HG02798 (cell line): ENCODE measurements at regions not wholly inside any gene's neighbourhood (a gene's known extent, or its start where the extent isn't known, plus 50 kb on each side); places are given as distances from the start of the nearest gene placed in this dataset.
A peak's percentile ranks its signal among the peaks of the same experiment; 100 is the strongest.
"Not testable (repeated sequence)": the region's sequence is repeated elsewhere in the genome, so short reads cannot be mapped to it uniquely, and the experiment has no call there.

Experiments used
- ATAC-seq: cut with Tn5 transposase; IDR thresholded peaks from one replicate; pipeline ENCODE4 v1.9.1; 2021; ENCODE audit warnings: mild to moderate bottlenecking; ENCODE audit not compliant: unreplicated experiment, poor library complexity

DNA sequence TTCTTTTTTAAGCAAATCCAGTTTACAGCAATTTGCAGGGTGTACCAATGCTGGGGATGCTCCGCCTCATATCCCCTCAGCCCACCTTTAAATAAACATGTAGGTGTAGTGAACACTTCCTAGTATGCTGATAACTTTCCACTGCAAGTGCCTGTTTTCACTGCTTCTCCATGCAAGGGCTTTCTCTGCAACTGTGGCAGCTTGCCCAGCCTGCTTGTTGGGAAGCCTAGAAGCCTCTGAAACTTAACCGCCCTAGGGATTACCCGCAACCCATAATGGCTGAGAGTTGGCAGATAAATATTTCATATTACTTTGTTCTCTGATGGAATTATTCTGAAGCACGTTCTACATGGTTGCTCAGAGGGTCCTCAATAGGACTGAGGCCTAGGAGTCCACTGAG is 253.7 kb upstream of the DDX53 start:
- ATAC-seq, result no peak

DNA sequence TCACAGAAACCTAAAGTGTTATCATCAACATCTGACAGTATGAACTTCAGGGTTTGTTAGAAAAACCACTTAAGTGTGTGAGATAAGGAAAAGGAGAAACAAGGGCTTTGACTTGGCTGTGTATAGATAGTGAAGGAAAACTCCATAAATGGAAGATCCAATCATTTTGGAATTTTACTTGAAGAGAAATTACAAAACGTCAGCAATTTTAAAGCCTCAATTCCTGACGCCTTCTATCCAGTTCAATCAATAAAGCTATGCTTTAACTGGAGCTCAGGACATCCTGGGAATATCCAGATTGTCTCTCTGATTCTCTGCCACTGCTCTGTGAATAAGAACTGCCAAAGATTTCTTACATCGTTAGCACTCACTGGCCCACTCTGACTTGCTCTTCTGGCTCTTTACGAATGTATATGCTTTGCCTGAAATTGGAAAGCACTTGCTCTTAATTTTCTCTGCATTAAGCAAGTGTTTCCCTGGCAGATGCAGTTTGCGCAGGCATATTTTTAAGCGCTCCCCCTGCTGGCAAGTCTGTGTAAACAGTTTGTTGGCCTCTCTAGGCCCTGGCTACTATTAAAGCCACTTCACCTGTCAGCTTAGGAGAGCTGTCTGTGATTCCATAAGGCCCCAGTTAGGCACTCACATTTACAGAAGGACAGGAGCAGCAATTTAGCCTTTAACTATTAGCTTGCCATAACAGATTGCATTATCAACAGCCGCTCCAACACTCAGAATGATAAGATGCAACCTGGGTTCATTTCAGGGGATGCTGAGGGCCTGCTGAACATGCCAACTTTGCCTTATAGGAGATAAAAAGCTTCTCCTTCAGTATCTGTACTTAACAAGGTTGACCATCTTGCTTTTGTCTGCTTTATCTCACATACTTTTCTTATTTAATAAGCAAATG is 251.4 kb upstream of the DDX53 start:
- peak; percentile 85 for ATAC-seq

DNA sequence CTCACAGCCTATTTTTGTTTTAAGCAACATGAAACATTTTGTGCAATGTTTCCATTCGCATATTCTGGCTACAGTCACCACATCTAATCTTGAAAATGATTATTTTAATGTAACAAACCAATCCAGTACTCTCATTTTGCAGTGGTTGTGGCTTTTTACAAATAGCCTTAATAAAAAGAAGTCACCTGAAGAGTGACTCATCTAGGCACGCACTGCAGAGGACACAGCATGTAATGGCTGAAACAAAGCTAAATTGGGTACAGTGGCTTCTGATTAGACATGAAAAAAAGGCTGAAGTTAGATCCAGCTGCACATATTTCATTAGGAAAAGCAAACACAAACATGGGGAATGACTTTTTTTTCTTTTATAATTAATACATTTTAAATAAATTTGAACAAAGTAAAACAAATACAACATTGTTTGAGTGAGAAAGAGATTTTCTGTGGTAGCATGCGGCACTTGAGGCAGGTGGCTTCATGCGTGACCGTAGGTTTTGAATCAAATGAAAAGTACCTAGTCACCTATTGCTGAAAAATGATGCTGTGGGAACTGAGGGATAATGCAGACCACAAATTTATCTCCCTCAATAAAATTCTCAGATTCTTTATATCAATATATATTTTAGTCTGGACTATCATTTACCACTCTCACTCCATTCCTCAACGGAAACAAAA is 240.8 kb upstream of the DDX53 start:
- peak; percentile 93 for ATAC-seq

DNA sequence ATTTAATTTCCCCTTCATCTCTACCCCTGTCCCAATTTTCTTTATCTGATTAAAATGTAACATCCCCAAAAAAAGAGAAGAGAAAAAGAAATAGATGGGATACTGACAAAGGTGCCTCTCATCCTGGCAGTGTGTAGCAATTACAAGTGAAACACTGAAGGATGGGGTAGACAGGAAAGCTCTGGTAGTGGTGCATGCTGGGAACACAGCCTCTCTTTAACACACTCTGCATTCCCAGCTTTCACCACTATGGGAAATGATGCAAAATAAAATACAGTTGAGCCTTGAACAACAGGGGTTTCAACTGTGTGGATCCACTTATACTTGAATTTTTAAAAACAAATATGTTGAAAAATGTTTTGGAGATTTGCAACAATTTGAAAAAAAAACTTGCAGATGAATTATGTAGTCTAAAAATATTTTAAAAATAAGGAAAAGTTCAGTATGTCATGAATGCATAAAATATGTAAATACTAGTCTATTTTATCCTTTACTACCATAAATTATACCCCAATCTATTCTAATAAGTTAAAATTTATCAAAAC is 239.2 kb upstream of the DDX53 start:
- ATAC-seq, result no peak

DNA sequence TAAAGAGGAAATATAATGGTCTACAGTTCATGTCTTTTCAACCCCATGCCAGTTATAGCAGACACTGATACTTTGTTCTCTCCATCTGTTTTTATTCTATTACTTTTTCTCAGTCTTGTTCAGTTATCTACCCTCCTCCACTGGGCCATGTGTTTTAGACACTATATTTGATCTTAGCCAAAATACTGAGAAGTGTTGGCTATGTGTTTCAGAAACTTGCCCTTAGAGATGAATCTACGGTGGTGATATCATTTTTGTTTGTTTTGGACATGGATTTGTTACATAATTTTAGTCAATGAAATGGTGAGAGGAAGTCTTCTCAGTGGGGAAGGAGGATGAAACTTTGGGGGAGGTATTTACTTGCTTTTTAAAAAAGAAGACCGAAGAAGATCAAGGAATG is 211.5 kb upstream of the DDX53 start:
- ATAC-seq, result no peak

DNA sequence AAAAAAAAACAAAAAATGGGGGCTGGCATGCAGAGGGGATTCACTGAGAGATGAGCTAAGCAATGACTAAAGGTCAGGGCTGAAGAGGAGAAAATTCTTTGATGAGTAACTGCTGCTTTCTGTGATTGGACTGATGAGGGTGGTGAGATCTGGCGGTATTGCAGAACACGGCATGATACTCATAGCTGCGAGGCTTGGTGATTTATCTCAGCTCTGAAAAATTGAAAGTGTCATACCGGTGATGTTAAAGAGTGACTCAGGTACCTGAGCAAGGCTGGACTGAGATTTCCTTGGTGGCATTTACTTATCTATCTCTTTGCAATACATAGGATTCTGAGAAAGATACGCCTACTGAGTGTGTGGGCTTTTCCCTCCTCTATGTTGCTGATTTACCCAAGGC is 204.1 kb upstream of the DDX53 start:
- no peak for ATAC-seq

DNA sequence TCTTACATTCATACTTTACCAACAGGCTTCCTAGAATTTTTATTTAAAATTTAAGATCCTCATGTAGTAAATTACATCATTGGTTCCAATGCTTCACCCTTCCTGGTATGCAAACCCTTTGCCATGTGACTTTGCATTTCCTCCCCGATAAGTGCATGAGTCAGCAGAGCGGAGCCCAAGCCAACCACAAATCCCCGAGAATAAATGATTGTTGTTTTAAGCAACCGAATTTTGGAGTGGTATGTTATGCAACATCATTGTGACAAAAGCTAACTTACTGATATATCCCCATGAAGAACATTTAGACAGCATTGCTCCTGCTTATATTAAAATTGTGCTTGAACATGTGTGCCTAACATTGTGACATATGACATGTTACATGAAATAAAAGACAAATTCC is 199.4 kb upstream of the DDX53 start:
- ATAC-seq, result no peak

DNA sequence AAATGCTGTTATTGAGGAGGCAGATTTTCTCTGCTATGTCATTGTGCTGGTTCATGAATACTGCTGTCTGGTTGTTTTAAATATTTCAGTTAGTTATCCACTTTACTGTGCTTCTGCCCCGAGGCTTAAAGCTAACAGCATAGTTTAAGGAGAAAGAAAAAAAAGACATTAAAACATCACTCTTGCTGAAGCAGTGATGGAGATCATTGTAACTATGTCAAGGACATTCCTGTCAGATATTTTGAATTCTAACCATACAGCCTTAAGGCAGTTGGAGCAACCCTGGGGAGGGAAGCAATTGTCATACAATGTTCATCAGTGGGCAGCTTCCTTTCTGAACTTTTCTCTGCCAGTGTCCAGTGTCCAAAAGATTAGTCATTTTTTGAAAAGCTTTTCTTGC is 199.0 kb upstream of the DDX53 start:
- no peak for ATAC-seq

DNA sequence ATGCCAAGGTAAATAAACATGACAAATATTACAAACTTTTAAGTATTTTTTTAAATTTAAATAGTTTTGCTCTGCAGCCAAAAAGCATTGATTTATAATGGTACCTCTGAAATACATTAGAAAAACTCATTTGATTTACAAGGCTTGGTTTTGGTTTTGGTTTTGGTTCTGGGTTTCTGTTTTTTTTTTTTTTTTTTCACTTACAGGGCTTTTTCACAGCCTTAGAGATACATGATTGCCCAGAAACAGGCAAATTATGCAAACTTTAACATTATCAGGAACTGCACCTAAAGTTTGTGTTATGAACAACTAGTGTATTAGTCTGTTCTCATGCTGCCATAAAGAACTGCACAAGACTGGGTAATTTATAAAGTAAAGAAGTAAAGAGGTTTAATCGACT is 196.4 kb upstream of the DDX53 start:
- no peak for ATAC-seq

DNA sequence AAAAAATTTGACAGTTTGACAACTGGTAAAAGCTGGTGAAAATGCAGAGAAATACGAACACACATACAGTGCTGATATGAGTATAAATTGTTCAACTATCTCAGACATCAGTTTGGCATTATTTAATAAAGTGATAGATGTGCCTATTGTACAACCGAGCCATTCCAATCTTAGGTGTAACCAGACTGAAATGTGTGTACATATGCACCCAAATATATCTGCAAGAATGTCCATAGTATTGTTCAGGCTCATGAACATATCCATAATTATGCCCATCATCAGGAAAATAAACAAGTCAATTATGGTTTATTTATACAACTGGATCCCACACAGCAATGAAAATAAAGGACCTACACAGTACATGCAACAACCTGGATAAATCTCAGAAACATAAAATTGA is 188.9 kb upstream of the DDX53 start:
- ATAC-seq, result no peak

DNA sequence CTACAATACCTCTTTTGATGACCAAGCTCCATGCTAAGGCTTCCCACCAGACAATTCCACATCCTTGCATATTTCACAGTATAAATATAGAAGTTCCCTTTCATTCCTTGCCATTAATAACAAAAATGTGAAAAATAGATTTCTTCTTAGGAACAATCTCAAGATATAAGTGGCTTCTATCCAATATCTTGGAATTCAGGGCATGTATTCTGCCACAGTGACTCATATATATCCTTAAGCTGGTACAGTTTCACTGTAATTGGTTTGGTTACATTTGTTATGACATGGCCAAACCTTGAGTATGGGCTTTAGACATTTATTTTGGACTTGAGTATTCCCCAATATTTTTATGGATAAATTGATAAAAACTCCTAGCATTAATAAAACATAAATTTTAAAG is 181.7 kb upstream of the DDX53 start:
- no peak for ATAC-seq

DNA sequence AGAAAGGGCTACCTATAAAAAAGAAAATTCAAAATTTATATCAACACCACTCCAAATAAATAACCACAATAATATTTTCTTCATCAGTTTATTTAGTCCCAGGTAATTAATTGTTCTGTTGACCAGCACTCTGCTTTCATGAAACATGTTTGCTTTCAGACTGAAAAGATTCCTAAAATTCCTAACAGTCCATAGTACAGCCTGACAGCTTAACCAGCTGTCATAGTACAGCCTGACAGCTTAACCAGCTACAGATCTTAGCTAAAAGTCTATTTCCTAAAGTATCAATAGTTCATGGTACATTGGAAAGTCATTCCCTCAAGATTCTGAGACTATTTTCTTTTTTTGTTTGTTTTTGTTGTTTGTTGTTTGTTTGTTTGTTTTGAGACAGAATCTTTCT is 144.1 kb upstream of the DDX53 start:
- no peak for ATAC-seq

DNA sequence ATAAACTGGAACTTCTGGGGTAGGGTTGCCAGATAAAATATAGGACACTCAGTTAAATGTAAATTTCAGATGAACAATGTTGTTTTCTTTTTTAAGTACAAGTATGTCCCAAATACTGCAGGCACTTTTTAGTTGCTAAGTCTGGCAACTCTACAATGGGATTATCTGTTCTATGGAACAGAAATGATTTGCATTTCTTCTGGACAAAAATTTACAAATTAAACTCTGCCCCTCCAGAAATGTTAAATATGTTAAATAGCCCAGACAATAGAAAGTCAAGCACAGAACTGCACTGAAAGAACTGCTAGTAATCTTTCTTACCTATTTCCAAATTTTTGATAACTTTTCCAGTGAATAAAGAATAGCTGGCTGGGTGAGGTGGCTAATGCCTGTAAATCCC is 140.1 kb upstream of the DDX53 start:
- ATAC-seq, result no peak

DNA sequence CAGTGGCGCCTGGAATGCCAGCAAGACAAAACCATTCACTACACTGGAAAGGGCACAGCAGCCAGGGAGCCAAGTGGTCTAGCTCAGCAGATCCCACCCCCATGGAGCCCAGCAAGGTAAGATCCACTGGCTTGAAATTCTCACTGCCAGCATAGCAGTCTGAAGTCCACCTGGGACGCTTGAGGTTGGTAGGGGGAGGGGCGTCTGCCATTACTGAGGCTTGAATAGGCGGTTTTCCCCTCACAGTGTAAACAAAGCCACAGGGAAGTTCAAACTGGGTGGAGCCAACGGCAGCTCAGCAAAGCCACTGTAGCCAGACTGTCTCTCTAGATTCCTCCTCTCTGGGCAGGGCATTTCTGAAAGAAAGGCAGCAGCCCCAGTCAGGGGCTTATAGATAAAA is 133.0 kb upstream of the DDX53 start:
- ATAC-seq, result not testable (repeated sequence)

DNA sequence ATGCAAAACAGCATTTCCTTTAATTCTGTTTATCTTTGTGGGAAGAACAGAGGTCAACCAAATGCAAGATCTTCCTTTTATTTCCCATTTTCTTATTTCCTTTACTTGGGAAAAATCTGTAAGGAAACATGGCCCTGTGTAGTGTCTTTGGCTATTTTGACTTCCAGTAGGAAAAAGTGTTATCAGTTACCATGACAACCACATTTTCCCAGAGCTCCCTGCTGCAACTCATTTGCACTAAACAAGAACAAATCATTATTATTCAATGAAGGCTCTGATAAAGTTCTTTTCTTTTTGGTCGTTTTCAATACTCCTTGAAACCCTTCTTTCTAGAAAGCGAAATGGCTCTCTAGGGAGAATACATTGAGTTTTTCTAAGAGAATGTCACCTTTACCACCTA is 117.2 kb upstream of the DDX53 start:
- no peak for ATAC-seq

DNA sequence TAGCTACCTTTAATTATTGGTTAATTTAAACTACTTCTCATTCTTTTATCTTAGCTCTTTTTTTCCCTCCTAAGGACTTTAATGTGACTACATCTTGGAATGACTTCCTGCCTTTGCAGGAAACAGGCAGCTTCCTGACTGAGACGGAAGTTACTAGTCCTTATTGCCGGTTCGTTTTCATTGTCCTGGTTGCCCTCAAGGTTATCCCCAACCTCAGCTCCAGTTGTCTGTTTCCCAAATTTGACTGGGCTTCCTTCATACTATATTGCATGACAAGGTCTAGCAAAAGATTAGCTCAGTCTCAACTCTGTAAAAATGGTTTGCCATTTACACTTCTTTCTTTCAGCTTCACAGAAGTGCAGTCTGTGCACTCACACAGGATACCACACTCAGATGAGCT is 109.9 kb upstream of the DDX53 start:
- ATAC-seq, result no peak

DNA sequence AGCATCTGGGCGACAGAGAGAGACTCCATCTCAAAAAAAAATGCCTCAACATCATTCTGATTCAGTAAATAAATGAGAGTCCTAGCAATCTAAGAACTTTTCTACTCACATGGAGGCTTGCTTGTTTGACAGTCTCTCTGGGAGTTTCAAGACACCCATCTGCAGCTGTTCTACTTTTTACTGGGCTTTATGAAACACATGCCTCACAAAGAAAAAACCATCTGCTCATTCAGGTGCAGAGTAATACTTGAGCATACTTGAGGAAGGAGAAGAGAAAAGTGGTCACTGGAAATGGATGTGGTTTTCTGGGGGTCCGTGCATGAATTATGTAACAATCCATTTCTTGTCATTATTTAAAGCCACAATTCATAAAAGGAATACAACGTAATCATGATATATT is 87.1 kb upstream of the DDX53 start:
- no peak for ATAC-seq

DNA sequence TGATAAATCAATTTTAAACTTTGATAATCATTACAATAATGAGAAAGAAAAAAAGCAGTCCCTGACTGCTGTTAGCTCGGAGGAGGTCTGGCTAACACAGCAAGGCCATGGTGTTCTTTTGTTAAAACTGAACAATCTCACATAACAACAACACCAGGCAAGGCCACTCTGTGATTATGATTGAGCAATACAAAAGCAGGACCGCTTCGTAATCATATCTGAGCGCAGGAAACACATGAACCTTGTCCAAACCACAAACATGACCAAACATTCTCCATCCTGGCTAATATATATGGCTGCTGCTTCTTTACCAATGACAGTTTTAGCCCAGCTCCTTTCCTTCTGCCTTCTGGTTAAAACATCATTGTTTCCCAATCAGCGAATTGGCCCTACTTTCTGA is 76.8 kb upstream of the DDX53 start:
- no peak for ATAC-seq

DNA sequence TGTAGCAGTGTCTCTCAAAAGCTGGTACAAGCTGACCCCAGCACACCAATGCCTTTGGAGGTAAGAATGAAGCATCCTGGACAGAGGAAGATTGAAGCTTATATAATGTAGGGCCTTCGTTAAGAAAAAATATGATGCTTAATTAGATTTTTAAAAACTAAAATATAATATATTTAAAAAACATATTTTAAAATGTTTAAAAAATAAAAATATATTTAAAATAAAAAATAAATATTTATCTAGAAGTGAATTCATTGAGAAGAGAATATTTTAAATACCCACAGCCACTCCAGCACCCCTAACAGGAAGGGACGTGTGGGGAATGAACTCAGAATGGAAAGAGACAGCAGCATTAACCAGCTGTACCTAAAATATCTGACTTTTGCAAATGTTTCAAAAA is 65.1 kb upstream of the DDX53 start:
- no peak for ATAC-seq

DNA sequence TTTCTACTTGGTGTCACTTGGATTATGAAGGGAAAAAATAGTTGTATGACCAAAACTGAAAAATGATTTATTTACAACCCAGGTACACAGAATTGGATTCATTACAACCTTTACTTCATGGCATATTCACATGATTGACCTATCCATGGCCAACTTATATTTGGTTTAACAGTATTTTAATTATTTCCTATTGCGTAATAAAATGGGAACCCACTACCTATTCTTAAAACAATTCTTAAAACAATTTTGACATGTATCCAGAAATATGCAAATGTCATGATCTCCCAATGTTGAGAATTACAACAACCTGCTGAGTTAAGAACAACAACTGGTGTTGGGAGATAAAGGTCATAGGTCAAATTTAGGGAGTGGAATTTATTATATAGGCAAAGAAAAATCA is 54.8 kb upstream of the DDX53 start:
- ATAC-seq, result no peak
